GM19239 (cell line): ENCODE measurements at regions not wholly inside any gene's neighbourhood (a gene's known extent, or its start where the extent isn't known, plus 50 kb on each side); places are given as distances from the start of the nearest gene placed in this dataset.
"Not testable (repeated sequence)": the region's sequence is repeated elsewhere in the genome, so short reads cannot be mapped to it uniquely, and the experiment has no call there.

ENCODE experiments used
- DNase-seq: peaks from one replicate; pipeline ENCODE4 v3.0.0; 2011; ENCODE audit warnings: low spot score; ENCODE audit not compliant: insufficient read length
- FAIRE-seq: peaks from 2 replicates; lab custom pipeline; 2011; peaks lifted over from hg19 to GRCh38; lab: Jason Lieb, UNC

DNA sequence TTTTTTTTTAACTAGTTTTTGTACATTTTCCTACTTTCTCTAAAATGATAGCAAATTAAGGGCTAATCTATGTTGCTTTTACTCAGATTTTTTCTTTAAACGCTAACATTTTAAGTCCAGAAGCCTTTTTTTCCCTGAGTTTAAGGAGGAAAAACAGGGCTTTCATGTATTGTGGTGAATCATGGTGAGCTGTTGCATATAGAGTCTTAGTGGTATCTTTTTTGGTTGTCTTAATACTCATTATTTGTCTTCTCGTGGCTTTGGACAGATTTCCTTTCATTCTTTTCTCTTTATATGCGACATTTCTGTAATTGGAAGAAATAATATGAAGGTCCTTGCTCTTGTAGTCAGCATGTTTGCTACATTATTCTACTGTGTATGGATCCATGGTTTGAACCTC lies 1015.6 kb downstream of the PLA2G4A start:
- no peak for FAIRE-seq

DNA sequence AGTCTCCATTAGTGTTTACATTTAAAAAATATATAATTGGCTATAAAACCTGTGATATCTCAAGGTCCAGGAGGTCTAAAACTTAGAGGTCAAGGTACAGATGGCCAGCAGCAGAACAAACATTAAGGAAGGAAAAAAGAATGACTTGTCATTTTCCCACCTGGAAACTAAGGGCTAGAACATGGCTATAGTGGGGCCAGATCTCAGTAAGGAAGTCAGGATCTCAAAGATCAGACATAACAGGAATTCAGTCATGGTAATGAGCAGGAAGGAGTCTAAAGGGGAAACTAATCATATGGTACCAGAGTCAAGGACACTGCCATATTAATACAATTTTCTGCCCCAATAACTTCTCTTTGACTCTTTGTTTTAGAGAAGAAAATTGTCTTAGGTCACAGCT lies 1018.8 kb downstream of the PLA2G4A start:
- FAIRE-seq (no peak), DNase-seq (no peak)

More for the DNA sequence above, 1015.6 kb downstream of the PLA2G4A start:
- no peak for DNase-seq

DNA sequence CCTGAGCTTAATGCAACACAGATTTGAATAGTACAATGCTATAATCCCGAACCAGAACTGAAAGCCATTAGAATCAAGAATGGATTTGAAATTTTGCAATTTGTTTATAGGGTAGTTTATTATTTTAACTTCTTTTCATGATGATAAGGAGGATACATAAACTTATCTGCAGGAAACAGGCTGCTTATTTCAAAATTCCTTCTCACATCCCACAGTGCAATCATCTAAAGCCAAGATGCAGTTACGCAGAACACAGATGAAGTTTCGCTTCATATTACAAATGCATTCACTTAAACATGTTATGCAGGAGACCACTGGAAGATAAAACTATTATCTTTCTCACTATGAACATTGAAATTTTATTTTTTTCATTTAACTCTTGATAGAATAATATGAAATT lies 1019.6 kb downstream of the PLA2G4A start:
- no peak for DNase-seq
- FAIRE-seq = no peak

DNA sequence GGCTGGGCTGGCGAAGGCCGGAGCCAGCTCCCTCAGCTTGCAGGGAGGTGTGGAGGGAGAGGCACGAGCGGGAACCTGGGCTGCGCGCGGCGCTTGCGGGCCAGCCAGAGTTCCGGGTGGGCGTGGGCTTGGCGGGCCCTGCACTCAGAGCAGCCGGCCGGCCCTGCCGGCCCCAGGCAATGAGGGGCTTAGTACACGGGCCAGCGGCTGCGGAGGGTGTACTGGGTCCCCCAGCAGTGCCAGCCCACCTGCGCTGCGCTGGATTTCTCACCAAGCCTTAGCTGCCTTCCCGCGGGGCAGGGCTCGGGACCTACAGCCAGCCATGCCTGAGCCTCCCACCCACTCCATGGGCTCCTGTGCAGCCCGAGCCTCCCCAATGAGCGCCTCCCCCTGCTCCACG lies 1021.4 kb downstream of the PLA2G4A start:
- FAIRE-seq, DNase-seq: not testable (repeated sequence)

DNA sequence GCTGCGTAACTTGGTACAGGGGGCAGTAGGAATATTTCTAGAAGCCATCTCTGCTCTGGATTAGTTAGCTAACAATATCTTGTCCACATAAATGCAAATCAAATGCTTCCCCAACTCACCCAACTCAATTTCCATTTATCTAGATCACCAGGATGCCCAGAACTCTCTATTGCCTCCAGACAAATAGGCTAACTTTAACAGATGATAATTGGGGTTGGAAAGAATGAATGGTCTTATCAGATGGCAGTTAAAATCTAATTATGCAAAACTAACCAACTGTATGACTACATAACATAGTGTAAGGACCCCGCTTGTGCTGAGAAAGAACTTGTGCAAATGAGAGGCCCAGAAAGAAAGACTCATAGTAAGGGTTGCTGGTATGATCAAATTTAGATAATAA lies 1024.8 kb downstream of the PLA2G4A start:
- DNase-seq (no peak), FAIRE-seq (no peak)

DNA sequence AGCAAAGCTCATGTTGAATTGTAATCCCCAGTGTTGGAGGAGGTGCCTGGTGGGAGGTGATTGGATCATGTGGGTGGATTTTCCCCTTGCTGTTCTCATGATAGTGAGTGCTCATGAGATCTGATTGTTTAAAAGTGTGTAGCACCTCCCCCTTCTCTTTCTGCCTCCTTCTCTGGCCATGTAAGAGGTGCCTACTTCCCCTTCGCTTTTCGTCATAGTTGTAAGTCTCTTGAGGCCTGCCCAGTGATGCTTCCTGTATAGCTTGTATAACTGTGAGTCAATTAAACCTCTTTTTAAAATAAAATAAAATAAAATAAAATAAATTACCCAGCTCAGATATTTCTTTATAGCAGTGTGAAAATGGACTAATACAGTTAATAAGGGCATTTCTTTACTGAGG lies 1025.7 kb downstream of the PLA2G4A start:
- DNase-seq (no peak), FAIRE-seq (no peak)

DNA sequence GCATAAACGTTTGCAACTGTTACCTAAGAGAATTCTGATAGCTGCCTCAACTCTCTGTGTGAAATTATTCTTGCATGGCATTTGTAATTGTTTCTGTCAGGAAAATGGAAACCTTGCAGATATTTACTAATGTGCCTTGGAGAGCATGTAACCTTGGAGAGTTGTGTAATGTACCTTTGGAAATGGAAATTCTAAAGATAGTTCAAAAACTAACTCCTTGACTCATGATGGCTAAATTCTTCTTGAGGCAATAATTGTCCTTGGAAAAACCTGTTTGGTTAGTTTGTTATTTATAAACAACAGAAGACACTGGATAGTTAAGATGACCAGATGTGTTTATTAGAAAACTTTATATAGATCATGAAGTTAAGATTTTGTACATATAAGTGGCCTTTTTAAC lies 1033.8 kb downstream of the PLA2G4A start:
- no peak for DNase-seq
- no peak for FAIRE-seq

DNA sequence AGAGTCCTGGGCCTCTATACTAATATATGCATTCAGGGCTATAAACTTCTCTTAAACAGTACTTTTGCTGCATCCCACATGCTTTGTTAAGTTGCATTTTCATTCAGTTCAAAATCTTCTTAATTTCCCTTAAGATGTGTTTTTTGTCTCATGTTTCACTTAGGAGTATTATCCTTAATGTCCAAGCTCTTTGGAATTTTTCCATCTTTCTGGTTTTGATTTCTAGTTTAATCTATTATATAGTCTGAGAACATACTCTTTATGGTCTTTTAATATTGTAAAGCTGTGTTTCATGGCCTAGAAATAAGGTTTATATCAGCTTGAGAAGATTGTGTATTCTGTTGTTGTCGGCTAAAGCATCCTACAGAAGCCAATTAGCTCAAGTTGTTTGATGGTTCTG lies 1041.8 kb downstream of the PLA2G4A start:
- no peak for FAIRE-seq

DNA sequence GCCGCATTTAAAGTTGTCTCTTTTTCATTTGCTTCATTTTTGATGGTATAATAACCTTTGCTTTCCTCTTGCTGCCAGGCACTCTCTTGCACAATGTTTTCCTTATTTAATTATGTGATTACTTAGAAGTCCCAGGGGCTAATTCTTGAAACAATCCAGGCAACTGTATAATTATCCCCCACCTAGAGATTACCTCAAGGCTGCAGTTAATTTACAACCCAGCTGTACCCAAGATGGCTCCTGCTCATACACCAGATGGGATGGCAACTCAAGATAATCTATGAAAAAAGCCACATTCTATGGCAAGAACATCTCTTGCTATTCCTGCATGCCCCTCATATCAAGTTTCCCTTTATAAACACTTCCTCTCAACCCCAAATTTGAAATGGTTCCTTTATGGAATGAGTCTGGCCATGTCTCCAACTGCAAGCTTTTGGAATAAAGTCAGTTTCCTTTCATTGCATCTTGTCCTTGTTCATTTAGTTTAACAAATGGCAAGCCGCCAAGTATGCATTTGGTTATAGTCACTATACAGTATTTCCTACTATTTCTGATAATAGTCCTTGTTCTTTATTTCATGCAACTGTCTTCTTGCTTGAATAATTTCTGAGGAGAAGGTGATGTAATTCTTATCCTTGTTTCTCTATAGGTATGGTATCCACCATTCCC lies 1042.6 kb downstream of the PLA2G4A start:
- no peak for FAIRE-seq

More for the DNA sequence above, 1041.8 kb downstream of the PLA2G4A start:
- DNase-seq = no peak

DNA sequence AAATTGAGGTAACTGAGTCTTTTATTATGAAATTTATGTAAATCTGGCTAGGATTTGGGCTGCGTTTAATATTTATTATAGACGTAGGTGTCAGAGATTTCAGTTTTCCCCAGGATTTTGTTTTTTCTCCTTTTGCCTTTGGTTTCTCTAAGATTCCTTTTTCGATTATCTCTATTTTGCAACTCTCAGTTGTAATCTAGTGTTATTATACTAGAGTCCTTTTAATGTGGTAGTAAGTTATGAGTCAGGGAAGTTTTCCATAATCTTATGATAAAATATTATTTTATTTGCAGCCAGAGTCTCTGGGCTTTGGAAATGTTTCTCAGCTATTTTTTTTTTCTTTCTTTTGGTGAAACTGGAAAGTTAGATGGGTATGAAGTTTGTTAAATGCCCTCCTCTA lies 1043.8 kb downstream of the PLA2G4A start:
- no peak for DNase-seq
- no peak for FAIRE-seq

More for the DNA sequence above, 1042.6 kb downstream of the PLA2G4A start:
- DNase-seq = no peak

DNA sequence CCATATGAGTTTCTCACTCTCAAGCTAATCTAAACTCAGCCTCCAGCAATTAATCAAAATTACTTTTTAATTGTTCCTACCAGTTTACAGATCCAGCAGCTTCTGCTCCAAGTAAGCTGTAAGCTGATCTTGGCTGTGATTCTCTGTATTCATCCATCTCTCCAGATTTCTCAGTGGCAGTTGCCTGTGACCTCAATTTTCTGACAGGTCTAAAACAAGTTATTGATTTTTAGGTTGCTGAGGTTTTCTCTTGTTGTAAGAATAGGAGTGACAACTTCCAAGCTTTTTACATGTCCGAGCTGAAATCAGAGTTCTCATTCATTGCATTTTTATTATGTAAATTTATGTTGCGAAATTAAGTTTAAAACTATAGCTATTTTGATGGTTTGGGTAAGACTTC lies 1044.4 kb downstream of the PLA2G4A start:
- FAIRE-seq = no peak

DNA sequence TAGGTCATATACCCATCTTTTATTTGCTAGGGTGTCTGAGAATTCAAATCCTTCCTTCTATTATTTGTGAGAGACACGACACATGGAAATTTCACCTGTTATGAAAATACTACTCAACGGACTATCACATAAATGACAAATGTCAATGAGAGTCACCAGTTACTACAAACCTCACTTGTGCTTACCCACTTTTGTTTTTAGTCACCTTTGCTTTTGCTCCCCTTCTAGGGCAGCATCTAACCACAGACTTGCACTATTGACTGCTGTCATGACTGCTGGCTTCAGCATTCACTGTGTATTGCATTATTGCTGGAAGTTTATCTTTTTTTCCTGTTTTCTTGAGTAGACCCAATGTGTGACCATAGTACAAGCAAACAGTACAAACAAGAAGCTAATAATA lies 1048.0 kb downstream of the PLA2G4A start:
- FAIRE-seq = no peak
- DNase-seq = no peak

More for the DNA sequence above, 1044.4 kb downstream of the PLA2G4A start:
- no peak for DNase-seq

DNA sequence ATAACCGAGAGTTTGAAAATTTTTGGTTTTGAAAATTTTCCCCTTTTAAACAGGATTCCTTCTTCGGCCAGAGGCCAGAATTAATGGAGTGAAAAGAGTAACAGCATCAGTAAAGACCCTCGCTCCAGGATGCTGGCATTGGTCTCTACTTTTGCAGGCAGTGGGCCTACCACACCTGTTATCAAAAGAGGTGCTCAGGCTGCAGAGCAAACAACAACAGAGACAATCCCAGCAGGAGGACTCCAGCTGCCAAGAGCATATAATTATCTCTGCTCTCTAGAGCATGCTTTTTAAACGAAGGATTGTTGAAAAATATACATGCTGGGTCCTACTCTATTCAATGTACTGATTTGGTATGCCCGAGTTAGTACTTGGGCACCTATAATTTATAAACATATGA lies 1048.5 kb downstream of the PLA2G4A start:
- FAIRE-seq (no peak), DNase-seq (no peak)

DNA sequence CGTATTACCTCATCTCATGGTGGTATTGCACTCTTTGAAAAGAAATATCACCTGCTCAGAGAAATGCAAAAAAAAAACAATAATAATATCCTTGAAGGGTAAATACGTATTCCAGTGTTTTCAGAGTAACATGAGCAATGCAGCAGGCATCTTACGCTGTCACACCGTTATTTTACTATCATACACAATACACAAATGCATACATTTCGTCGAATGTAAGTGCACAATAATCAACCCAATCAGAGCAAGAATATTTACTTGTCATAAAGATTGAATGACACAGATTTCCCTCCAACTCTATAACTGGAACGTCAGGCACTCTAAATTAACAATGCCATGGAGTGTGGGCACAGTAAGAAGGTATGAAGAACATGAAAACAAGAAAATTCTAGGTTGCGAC lies 1050.1 kb downstream of the PLA2G4A start:
- FAIRE-seq (no peak), DNase-seq (no peak)

DNA sequence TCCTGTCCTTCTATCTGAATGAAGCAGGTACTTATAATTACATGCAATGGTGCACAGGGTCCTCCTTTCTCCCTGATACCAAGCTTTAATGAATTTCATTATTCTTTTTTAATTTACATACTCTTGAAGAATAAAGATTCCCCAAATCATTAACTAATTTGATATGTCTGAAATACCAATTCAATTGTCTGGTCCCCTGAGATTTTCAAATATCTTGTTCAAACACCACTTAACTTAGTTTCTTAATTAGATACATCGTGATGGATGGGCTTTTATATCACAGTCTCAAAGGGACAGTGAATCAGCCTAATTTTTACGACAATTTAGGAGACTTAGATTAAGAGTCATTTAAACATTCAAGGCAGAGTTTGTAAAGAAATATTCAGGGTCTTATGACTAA lies 1054.6 kb downstream of the PLA2G4A start:
- DNase-seq = no peak
- FAIRE-seq = no peak

DNA sequence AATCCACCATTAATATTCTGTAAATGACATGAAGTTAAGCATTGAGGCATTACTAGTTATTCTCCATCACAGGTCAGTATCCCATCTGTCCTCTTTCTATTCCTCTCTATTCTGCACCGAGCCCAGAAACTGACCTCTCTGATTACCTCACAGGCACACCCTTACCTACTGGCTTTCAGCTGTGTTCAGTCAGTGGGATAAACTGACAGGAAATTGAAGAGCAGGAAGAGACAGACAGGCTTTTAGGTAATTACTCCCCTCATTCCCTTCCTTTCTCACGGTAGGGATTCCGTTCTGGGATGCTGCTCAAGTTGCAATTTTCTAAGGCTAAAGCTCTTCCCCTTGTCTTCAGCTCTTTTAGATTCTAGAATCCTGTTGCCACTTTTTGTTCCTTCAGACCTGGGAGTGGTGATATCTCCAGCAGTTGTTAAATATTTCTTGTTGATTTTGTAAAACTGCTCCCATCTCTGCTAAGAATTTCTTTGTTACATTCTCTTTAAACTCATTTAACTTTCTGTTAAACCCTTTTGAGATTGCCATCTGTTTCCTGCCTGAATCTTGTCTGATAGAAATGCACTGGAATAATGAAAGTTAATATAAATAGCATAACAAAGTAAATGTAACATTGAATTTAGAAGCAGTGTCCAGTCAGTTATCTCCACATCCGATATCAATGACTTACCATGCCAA lies 1063.4 kb downstream of the PLA2G4A start:
- FAIRE-seq (no peak), DNase-seq (no peak)

DNA sequence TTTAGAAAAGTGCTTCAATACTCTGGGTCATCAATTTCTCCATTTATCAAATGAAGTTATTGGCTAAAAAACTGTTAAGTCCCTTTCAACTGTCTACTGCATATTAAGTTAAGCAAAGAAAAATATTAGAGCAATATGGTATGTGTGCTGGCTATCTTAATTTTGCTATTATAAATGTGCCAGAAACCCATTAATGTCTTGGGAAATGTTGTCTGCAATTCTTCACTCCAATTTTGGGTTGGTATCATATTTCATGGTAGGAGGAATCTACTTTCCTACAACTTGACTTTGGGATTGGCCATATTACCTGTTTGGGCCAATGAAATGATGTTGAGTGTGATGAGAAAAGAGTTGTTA lies 1063.9 kb downstream of the PLA2G4A start:
- FAIRE-seq = no peak
- DNase-seq = no peak

DNA sequence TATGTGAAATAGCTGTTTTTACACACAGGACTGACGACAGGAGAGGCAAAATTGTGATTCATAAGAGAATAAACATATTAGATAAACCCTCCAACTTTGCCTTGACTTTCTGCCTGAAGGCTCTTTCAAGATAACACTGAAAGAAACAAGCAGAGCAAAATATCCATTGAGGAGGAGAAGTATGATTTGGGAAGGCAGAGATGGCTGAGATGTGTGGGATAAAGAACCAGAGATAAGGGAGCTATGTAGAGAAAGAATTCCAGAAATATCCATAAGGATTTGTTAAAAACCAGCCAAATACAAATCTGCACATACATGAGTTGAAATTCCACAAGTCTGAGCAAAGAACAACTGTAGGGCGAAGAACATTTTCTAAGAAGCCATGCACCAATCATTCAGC lies 1064.7 kb downstream of the PLA2G4A start:
- no peak for DNase-seq
- no peak for FAIRE-seq

DNA sequence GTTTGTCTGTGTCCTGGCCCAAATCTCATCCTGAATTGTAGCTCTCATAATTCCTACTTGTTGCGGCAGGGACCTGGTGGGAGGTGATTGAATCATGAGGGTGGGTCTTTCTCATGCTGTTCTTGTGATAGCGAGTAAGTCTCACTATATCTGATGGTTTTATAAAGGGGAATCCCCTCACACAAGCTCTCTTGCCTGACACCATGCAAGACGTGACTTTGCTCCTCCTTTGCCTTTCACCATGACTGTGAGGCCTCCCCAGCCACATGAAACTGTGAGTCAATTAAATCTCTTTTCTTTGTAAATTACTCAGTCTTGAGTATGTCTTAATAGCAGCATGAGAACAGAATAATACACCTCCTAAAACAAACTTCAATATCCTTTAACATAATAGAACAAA lies 1065.6 kb downstream of the PLA2G4A start:
- FAIRE-seq (peak; percentile 72), DNase-seq (no peak)

DNA sequence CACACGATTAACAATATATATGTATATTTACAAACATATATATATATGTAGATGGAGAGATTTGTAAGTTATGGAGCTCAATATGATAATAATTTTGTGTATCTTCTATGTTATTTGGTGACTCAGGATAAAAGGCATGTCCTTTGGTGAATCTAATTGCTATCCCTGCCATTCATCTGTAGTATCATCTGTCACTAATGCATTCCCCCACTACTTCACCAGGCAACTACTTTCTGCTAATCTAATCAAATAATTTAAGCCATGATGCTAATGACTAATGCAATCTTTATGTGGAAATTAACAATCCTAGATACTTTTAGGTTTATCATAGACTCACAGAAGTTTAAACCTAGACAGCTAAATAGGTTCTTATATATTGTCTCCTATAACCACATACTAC lies 1074.5 kb downstream of the PLA2G4A start:
- FAIRE-seq (no peak), DNase-seq (no peak)

DNA sequence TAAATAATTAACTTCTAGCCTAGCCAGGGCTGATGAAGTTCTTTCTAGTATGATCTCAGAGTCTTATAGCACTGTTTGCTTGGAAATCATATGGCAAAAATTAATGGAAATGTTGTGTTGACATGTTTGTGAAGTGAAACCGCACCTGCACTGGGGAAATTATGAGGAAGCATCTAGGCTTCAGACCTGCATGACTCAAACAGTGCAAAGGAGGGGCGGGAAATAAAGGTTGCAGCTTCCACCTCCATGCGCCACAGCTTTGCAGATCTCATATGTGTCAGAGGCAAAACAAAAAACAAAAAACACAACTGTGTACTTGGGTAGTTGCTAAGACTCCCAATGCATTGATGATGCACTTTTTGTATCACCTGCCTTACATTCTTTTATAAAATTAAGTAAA lies 1080.6 kb downstream of the PLA2G4A start:
- FAIRE-seq = no peak
- no peak for DNase-seq

DNA sequence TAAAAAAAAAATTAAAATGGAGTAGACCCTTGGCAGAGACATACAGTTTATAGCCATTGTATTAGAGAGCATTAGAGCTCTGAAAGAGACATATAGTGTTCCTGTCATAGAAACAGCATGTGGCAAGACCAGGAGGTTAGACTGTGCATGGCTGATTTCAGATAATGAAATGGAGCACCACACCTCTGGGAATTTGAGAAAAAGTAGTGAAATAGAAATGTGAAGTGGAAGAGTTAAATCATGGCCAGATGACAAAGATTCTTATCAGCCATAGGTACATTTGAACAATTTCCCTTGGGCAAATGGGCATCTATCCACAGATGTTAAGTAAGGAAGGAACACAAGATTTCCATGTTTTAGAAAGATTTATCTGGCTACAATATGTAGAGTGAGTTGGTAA lies 1083.1 kb downstream of the PLA2G4A start:
- no peak for DNase-seq

More for the DNA sequence above, 1083.1 kb downstream of the PLA2G4A start:
- no peak for FAIRE-seq
